GM19238 (cell line): ENCODE measurements at regions not wholly inside any gene's neighbourhood (a gene's known extent, or its start where the extent isn't known, plus 50 kb on each side); places are given as distances from the start of the nearest gene placed in this dataset.

ENCODE experiments used
- DNase-seq: peaks from one replicate; pipeline ENCODE4 v3.0.0; 2011; ENCODE audit warnings: low spot score; ENCODE audit not compliant: insufficient read length

DNA sequence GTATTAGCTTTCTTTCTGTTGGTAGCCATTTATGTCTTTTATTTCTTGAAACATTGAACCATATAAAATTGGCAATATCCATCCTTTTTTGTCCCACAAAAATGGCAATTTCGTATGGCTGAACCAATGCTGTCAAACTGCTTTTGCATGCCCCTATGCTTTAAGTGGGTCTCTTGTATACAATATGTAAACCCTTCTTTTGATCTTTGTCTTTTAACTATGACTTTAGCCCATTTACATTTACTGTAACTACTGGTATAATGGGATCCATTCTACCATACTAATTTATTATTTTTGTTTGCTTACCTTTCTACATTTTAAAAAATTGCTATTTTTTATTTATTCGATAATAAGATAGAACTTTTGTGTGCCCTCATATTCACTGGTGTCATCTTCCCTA lies 93.4 kb downstream of the TENT4A start:
- DNase-seq: no peak

DNA sequence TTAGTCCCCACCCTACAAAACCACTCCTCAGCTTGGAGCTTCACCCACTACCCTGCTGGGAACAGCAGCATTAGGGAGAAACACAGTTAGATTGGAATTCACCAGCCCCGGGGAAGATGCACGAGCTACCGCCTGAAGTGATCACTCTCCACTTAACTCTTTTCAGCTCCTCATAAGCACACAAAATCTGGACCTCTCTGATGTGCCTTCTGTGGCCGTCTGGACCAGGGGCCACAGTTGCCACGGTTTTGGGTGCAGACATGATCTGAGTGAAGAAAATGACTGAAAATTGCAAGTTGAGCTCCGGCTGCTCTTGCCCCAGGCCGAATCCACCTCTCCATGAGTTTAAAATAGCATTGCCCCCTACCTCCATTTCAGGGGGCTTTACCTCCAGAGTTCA lies 95.2 kb downstream of the TENT4A start:
- DNase-seq: no peak

DNA sequence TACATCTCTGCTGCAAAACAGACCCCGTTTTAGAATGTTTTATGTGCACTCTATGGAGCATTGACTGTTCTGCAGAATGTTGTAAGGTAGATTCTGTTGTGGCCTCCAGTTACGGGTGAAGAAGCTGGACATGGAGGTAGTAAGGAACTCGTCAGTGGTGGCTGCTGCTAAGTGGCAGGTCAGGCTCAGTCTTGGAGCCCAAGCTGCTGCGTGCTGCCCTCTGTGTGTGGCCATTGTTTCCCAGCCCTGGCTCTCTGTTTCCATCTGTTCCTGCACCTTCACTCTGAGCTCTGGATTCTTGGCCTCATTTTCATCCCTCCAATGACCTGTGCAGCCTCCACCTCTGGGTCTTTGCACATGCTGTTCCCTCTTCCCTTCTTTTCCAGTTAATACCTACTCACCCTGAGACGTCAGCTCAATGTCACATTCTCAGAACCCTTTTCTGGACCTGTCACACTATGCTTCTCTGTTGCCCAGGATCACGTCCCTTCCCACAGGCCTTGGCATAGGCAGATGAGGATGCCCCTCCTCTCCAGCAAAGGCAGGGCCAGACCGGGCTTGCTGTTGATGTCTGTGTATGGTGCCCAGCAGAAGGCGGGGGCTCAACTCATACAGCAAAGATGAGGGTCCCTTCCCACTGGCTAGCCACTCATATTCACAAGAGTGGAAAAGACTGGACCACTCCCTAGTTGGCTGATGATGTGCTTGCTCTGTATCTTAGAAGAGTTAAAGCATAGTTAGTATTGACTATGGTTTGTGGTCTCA lies 97.6 kb downstream of the TENT4A start:
- DNase-seq: no peak

DNA sequence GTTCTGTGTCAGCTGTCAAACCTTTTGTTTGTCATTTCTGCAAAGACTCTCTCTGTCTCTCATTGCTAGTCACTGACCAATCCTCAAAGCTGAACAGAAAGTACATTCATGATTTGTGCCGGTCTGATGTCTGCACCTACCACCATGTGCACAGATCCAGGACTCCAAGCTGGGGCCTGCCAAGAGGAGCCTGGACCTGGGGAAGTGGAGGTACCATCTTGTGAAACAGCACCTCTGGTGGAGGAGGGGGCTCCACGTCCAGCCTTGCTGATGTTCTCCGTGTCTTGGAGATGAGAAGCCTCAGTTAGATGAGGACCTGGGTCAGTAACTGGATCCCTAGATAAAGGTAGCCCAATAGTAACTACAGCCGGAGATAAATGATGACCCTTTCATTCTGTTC lies 98.9 kb downstream of the TENT4A start:
- DNase-seq: no peak

DNA sequence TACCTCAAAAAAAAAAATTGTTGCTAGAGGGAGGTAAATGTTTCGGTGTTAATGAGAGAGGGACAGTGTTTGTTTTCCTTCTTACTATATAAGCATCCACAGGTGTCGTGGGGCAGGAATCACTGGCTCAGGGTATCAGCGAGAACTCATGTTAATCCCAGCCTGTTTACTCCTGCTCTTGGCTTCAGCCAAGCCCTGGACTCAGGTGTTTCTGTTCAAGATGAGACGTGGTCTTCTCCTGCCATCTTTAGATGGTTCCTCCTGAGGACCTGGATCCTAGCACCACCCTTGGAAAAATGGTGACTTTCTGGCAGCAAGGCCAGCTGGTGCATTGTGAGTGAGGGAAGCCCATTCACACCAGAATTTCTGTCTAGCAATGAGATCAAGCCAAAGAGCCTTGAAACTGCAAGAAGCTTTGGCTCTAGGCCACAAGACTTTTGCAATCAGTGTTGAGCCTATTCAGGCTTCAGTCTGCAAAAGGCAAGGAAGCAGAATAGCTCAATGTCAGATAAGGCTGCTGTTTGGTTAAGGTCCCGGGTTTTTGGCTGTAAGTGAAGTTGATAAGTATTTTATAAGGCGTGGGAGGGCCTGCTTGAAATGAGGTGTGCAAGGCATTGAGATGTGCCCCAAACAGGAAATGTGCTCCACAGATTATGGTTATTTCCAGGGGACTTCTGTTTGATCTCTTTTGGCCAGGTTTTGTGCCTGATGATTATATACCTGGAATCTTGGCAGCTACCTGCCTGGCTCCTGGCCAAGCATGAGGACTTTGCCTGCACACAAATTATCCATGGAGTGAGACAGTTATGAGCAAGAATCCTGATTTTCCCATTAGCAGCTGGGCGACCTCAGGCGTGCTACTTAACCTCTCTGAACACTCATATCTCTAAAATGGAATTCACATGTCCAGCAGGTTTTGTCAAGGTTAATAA lies 99.8 kb downstream of the TENT4A start:
- no peak for DNase-seq

DNA sequence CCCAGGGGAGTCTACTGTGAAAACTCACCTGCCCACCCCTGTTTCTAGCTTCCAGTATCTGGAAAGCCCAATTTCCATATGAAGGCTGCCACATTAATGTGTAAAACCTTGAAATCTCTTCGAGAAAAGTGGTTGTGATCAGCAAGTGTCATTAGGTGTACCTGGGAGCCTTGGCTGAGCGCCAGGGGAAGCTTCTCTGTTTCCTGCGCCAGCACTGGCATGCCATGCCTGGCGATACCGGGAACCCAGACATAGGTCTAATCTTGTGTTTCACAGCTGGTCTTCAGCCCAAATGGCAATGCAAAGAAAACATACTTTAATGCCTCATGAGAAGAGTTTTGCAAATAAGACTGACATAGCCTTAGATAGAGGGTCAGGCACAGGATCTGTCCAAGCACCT lies 101.6 kb downstream of the TENT4A start:
- no peak for DNase-seq

DNA sequence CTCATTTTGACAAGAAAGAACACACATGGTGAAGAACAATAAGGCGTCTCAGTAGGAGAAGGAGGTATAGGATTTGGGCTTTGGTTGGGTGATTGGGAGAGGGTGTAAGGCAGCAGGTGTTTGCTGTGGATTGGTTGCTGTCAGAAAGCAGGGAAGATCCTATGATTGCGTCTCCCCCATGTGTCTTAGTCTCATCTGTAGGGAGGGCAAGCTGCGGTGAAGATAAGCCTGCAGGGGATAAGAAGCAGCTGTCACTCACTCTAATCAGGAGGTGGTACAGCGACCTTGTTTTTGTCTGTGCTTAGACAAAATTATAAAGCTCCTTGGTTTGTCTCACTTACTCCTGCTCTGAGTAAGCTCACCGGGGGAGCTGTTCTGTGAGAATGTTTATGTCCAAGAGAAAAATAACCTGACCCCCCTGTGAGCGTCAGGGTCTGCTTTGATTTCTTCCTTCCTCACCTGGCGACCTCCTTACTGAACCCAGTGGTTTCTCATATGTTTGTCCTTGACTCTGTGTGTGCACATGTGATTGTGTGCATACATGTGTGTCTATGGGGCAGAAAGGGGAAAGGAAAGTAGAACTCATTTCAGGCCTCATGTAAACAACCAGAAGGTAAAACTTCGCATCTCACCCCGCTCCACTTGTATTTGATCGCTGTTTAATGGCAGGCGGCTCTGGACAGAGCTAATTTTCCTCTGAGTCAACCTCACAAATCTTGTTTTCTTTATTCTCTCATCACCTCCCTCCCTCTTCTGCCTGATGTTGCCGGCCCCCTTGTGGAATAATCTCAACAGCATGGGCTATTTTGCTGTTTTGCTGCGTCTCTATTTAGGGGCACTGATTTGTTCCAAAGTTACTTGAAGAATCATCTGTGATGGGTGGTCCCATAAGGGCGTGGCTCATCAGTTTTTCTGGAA lies 105.6 kb downstream of the TENT4A start:
- DNase-seq: no peak

DNA sequence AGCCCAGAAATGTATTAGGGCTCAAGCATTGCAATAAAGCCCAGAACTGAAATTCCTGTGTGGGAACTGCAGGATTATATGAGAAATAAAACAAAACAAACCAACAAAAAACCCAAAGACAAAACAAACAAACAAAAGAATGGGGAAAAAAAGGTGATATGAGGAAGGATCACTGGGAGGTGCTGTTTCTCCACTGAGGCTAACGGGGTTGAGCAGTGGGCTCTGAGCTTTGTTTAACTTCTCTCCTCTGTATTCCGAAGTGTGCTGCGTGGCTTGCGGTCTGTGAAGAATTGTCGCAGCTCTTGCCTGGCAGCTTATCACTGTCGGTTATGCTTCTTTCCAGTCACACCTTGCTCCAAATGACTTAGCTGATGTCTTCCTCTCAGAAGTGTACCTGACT lies 106.3 kb downstream of the TENT4A start:
- no peak for DNase-seq

DNA sequence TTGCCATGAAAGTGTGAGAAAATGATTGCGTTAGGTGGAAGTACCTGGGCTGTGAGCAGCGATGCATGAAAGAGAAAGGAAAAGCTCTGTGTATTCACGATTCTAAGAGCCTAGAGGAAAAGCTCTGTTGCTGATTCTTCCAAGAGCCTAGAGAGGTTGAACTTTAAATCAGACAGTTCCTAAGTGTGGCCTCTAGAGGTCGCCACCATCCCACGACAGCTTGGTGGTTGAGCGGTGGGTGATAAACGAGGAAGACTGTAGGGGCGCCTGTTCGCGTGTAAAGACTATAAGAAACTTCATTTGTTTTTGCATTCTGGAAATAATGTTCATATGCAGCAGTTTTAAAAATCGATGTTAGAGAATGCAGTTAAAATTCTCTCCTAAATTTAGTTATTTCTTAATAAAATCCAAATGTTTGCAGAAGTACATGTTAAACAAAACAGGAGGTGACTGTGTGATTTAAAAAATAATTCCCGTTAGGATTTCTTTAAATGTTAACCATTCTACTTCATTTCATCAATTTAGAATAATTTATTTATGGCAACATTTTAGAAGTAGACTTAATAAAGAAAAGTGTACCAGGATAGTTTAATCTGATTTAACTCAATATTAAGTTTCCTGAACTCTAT lies 107.7 kb downstream of the TENT4A start:
- peak; percentile 52 for DNase-seq

DNA sequence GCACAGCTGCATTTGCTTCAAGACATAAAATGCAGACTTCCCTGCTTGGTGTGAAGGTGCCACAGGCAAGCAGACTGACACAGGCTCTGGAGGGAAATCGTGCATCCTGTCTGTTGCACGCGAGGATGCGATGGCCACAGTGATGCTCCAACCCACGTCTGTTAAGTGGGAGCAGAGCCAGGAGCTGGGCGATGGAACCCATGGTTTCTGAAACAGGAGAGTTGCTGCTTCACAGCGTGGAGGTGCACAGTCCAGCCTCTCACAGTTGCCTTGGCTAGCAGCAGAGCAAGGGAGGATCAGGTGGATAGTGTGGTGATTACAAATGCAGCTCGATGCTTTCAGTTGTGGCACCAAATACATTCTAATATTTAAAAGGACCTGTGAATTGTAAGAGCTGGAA lies 108.8 kb downstream of the TENT4A start:
- DNase-seq: no peak

DNA sequence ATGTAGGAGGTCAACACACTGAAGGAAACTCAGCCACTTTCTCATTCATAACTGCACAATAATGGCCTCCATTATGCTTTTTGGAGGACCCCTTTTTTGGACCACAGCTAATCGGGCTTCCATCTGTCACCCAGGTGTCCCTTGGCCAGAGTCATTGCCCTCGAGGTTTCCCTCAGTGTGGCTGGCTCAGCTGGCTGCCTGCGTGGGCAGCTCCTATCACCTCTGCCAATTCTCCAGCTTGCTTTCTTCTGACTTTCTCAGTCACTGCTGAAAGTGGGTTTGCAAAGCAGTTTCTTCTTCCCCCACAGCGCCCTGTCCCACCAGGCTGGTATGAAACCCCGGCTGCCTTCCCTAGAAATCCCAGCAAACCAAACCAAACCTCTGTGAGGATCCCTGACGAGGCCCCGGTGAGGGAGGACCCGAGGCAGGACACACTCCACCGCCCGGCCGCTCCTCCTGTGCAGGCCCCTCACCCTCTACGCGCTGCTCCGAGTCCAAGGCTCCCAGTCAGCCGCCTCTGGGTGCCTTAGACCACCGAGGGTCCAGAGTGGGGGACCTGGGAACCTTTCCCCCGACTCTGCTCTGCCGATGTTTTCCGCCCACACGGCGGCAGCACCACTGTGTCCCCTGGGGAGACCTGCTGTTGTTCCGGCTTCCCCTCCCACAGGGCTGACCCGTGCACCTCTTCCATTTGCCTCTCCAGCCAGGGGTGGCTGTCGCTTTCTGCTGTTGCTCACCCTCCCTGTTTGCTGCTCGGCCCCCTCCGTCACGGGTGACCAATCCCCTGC lies 109.5 kb downstream of the TENT4A start:
- DNase-seq: no peak

DNA sequence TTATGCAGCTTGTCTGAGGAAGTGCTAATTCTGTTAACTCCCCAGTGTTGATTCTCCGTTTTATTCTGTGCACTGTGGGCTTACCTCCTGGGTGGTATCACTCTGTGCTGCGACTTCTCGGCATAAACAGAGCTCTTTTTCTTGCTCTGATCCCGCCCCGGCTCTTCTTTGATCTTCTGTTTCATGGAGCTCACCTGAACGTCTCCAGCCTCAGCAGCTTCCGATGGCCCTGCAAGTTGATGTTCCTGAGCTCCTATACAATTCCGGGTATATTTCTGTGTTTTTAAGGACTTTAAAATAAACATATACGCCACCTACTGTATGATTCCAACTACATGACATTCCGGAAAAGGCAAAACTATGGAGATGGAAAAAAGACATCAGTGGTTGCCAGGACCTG lies 110.8 kb downstream of the TENT4A start:
- no peak for DNase-seq

DNA sequence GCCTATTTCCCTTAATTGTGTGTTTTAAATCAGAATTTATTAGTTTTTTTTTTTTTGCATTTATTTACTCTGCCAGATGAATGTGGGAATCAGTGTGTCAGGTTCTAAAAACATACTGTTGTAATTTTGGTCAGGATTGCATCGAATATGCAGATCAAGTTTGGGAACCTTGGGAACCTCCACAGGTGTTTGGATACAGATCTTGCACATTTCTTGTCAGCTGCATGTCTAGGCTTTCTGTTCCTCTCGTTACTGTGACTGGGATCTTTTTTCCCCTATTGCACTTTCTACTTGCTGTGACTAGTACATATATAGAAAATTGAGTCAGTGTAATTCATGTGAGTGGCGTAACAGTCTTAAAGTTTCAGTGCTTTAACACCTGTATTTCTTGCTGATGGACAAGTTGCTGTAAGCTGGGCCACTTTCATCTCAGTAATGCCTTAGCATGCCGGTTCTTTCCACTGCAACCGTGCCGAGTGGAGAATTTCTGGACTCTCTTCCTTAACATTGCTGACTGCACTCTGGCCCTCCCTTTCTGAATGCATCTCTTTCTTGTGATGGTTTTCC lies 112.5 kb downstream of the TENT4A start:
- DNase-seq: no peak

DNA sequence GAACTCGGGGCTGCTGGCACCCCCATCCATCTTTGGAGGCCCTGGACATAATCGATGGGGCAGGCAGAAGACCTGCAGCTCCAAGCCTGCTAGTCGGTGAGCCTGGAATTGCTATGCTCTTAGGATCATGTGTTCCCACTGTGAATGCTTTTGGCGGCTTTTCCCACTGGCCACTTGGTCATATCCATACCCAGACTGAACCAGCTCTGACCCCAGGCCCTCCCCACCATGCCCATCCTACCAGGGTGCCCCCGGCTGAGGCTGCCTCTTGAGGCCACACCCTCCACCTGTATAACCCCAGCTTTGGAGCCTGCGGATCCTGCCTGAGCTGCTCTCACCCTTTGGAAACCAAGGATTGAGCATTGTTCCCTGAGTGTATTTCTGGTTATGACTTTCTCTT lies 113.5 kb downstream of the TENT4A start:
- DNase-seq: no peak

DNA sequence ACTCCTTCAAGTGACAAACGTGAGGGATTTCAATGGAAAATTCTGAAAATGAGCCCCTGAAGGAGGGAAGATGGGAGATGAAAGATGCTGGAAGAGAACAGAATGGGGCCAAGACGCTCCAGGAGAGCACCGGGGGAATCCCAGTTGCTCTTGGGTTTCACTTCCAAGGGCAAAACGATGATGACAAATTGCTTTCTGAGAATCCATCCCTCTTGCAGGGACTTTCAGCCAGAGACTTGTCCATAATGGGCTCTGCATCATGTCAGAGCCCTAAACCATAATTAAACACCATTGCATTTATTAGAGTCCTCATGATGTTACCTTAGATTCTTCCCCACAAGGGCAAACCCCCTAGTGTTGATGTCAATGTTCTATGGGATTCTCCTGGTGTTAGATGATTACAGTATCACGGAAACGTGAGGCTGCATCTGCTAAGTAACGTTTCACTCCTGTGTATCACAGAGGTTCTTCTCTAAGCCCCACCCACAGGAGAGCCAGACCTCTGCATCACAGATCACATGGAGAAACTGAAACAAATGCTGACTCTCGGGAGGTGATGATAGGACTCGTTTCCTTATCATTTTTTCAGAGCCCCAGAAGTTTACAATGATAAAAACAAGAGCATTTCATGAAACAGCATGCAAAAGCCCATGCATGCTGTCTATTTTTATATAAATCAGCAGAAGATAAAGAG lies 114.4 kb downstream of the TENT4A start:
- DNase-seq: peak; percentile 47

DNA sequence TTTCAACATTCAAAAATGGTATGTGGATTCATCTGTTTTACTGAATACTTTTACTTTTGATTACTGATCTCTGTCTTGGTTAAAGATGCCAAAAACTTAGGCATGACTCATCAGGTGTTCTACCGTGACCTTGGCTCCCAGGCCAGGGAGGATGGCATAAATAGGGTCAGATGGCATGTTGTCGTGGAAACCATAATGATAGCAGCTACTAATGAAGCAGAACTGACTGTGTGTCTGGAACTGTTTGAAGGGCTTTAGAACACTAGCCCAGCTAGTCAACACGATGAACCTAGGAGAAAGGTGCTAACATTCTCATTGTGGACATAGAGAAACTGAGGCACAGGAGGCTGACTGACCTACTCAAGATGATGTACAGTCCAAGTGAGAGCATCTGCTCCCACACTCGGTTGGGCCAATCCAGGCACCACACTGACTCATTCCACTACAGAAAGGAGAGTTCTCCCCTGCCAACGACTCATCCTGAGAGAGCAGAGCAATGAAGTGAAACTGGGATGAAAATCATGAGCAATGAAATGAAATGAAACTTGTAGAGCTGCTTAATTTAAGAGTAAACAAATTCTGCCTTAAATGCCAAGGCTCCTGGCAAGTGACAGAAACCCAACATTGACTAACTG lies 116.0 kb downstream of the TENT4A start:
- DNase-seq: peak; percentile 57

DNA sequence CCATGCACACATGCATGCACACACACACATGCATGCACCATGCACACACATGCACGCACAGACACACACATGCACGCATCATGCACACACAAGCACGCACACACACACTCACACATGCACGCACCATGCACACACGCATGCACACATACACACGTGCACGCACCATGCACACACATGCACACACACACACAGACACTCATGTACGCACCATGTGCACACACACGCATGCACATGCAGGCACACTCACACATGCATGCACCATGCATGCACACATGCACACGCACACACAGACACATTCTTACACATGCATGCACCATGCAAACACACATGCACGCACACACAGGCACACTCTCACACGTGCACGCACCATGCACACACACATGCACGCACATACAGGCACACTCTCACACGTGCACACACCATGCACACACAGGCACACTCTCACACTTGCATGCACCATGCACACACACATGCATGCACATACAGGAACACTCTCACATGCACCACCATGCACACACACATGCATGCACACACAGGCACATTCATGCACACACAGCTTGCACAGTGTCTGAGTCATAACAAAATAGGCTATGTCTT lies 117.5 kb downstream of the TENT4A start:
- no peak for DNase-seq
